ENCODE measurements at regions not wholly inside any gene's neighbourhood (a gene's known extent, or its start where the extent isn't known, plus 50 kb on each side); places are given as distances from the start of the nearest gene placed in this dataset.

GRCh38 chr7:12475362-12476063 lies 71.8 kb upstream of the VWDE start:
- no peak overlapping the region for H3K4me3 ChIP-seq (replicated peaks in 1 of 2; ENCODE audit: low read depth in 2 of 2, low read length in 2 of 2)
- peak; percentile 63 to 85 for DNase-seq (ENCODE audit: low read depth in 2 of 2)
- no peak for TF ChIP-seq CTCF (IDR thresholded peaks at IDR 0.05; ENCODE audit: low read depth, low read length)

- no peak for TF ChIP-seq CTCF (IDR thresholded peaks at IDR 0.05; ENCODE audit: low read depth, low read length)
- H3K4me3 ChIP-seq (replicated peaks in 1 of 2; ENCODE audit: low read depth in 2 of 2, low read length in 2 of 2): no peak overlapping the region
- no peak for DNase-seq (ENCODE audit: low read depth in 2 of 2)
These were observed 74.0 kb upstream of the VWDE start for GRCh38 chr7:12477620-12478019.

GRCh38 chr7:12481722-12482121 lies 78.1 kb upstream of the VWDE start:
- no peak for DNase-seq (ENCODE audit: low read depth in 2 of 2)
- H3K4me3 ChIP-seq (replicated peaks in 1 of 2; ENCODE audit: low read depth in 2 of 2, low read length in 2 of 2): no peak overlapping the region

GRCh38 chr7:12485845-12486244 lies 82.2 kb upstream of the VWDE start:
- no peak for TF ChIP-seq CTCF (IDR thresholded peaks at IDR 0.05; ENCODE audit: low read depth, low read length)
- no peak overlapping the region for H3K4me3 ChIP-seq (replicated peaks in 1 of 2; ENCODE audit: low read depth in 2 of 2, low read length in 2 of 2)
- no peak for DNase-seq (ENCODE audit: low read depth in 2 of 2)

More at GRCh38 chr7:12481722-12482121, 78.1 kb upstream of the VWDE start:
- no peak for TF ChIP-seq CTCF (IDR thresholded peaks at IDR 0.05; ENCODE audit: low read depth, low read length)

- TF ChIP-seq CTCF (IDR thresholded peaks at IDR 0.05; ENCODE audit: low read depth, low read length): no peak
These were observed 82.2 kb upstream of the SCIN start for GRCh38 chr7:12488341-12488740.

GRCh38 chr7:12490107-12490688 lies 80.3 kb upstream of the SCIN start:
- DNase-seq (ENCODE audit: low read depth in 2 of 2): peak; percentile 46 to 52
- no peak overlapping the region for H3K4me3 ChIP-seq (replicated peaks in 1 of 2; ENCODE audit: low read depth in 2 of 2, low read length in 2 of 2)
- peak; percentile 44 for TF ChIP-seq CTCF (IDR thresholded peaks at IDR 0.05; ENCODE audit: low read depth, low read length)

More at GRCh38 chr7:12488341-12488740, 82.2 kb upstream of the SCIN start:
- DNase-seq (ENCODE audit: low read depth in 2 of 2): no peak
- H3K4me3 ChIP-seq (replicated peaks in 1 of 2; ENCODE audit: low read depth in 2 of 2, low read length in 2 of 2): no peak overlapping the region

Measured in cardiac fibroblast (primary cell).